Renal pelvis (tissue), 1 donor: ENCODE measurements at regions not wholly inside any gene's neighbourhood (a gene's known extent, or its start where the extent isn't known, plus 50 kb on each side); places are given as distances from the start of the nearest gene placed in this dataset.

Experiments used
- DNase-seq: peaks from one replicate; pipeline ENCODE4 v3.0.0-alpha.2; 2013

GRCh38 chr13:40143559-40143958 lies 488.1 kb downstream of the COG6 start:
- DNase-seq: no peak

- DNase-seq: no peak
These were observed 489.7 kb downstream of the COG6 start for GRCh38 chr13:40145139-40145538.

- no peak for DNase-seq
These were observed 490.6 kb downstream of the COG6 start for GRCh38 chr13:40146063-40146462.

GRCh38 chr13:40146611-40147117 lies 491.2 kb downstream of the COG6 start:
- DNase-seq: no peak

- no peak for DNase-seq
These were observed 492.6 kb downstream of the COG6 start for GRCh38 chr13:40148101-40148500.

- no peak for DNase-seq
These were observed 493.3 kb downstream of the COG6 start for GRCh38 chr13:40148742-40149141.

GRCh38 chr13:40149611-40150274 lies 494.3 kb downstream of the COG6 start:
- no peak for DNase-seq

GRCh38 chr13:40151673-40152072 lies 496.2 kb downstream of the COG6 start:
- DNase-seq: no peak

GRCh38 chr13:40152145-40152544 lies 496.7 kb downstream of the COG6 start:
- DNase-seq: no peak

- DNase-seq: no peak
These were observed 497.5 kb downstream of the COG6 start for GRCh38 chr13:40152922-40153321.

- no peak for DNase-seq
These were observed 498.1 kb downstream of the COG6 start for GRCh38 chr13:40153516-40153915.

- no peak for DNase-seq
These were observed 499.7 kb downstream of the COG6 start for GRCh38 chr13:40155201-40155600.

GRCh38 chr13:40158218-40158617 lies 502.8 kb downstream of the COG6 start:
- DNase-seq: no peak

GRCh38 chr13:40158757-40159156 lies 503.3 kb downstream of the COG6 start:
- DNase-seq: no peak

GRCh38 chr13:40159736-40160135 lies 504.3 kb downstream of the COG6 start:
- DNase-seq: no peak

GRCh38 chr13:40160618-40161350 lies 505.3 kb downstream of the COG6 start:
- no peak for DNase-seq

- DNase-seq: no peak
These were observed 505.1 kb downstream of the FOXO1 start for GRCh38 chr13:40161351-40161810.

GRCh38 chr13:40161931-40162330 lies 504.5 kb downstream of the FOXO1 start:
- DNase-seq: peak; percentile 77

GRCh38 chr13:40163066-40164000 lies 503.1 kb downstream of the FOXO1 start:
- no peak for DNase-seq

- DNase-seq: no peak
These were observed 502.3 kb downstream of the FOXO1 start for GRCh38 chr13:40164133-40164532.

GRCh38 chr13:40165316-40165932 lies 501.0 kb downstream of the FOXO1 start:
- no peak for DNase-seq

GRCh38 chr13:40167327-40167726 lies 499.1 kb downstream of the FOXO1 start:
- DNase-seq: no peak
